ENCODE measurements at regions not wholly inside any gene's neighbourhood (a gene's known extent, or its start where the extent isn't known, plus 50 kb on each side); places are given as distances from the start of the nearest gene placed in this dataset.
"Not testable (repeated sequence)": the region's sequence is repeated elsewhere in the genome, so short reads cannot be mapped to it uniquely, and the experiment has no call there.

DNA sequence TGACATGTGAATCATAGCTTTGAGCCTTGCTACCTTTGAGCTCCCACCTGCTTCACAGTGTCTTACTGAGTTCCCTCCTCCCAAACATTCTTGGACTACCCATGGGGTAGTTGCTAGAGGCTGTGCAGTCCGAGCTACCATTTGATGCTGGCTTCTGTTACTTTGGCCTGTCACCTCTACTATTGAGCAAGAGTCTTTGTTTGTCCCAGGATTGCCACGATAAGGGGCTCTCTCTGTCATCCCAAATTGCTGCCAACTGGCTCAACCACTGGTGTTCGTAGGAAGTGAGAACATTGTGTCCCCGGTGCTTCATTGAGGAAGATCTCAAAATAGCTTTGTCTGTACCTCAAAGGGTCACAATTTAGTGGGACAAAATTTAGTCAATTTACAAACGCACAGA lies 59.1 kb upstream of the PAX8 start:
- no peak for DNase-seq

DNA sequence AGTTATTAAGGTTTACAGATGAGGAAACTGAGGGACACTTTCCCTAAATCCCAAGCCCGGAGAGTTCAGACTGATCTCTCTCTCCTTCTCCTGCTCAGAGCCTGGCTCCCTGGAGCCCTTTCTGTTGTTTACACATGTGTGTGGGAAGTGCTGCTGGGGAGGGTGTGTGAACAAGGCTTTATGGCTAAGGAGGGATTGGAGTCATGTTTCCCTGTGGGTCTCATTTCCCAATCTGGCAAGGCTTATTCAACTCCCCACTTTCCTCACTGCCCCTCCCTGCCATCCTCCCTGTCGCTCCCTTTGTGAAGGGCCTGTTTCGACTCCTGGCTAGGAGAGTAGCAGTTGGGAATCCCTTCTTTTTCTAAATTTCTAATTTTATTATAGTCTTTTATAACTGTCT lies 57.3 kb upstream of the PAX8 start:
- DNase-seq, result not testable (repeated sequence)

DNA sequence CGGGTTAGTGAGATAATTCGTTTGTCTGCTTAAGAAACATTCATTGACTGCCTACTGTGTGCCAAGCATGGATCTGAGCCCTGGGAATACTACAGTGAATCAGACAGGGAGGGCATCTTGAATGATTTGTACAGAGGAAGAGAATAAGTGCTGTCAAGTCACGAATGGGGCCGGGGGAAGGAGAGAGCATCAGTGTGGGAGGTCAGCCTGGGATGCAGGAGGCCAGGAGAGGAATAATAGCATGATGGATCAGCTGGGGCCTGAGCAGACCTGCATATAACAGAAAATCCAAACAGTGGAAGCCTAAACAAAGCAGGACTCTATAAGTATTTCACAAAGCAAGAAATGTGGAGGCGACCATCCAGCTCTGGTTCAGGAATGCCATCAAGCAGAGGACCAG lies 55.4 kb upstream of the PAX8 start:
- no peak for DNase-seq

DNA sequence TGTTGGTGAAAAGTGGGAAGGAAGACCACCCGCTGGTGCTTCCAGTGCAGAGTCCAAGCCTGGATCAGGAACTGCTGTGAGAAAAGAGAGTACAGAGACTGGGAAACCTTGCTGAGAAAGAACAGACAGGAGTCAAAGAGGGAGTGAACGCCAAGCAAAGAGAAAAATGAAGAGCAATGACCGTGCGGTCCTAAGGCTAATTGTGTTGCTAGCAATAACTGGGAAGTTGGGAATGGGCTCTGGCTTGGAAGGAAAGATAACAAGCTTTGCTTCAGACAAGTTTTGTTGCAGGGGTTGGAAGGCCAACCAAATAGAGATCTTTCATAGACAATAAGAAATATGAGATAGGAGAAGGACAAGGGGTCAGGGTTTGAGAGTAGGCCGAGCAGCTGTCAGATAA lies 55.0 kb upstream of the PAX8 start:
- not testable (repeated sequence) for DNase-seq

DNA sequence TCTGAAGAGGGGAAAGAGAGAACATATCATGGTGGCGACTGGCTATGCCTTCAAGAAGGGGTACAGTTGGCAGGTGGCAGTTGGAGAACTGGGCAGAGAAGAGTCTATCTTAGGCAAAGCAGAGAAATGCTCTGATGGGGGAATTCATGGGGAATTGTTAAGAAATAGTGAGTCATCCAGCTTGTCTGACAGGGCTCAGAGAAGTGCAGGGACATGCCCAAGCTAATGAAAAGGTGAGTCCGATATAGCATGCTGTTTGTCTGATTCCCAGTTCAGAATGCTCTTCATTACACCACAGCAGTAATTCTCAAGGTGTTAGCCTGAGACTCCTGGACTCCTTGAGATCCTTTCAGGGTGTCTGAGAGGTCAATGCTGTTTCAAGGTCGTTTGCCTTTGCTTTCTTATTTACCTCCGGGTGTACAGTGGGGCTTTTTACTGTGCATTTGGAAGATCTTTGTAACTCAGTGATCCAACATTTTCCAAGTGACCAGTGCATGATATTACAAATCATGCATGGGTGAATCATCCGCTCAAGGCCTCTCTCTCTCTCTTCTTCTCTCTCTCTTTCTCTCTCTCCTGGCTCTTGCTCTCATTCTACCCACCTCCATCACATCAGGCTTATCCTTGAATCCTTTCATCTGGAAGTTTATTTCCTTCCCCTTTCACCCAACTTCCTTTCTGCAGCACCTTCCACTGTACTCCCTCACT lies 51.5 kb upstream of the PAX8 start:
- not testable (repeated sequence) for DNase-seq

DNA sequence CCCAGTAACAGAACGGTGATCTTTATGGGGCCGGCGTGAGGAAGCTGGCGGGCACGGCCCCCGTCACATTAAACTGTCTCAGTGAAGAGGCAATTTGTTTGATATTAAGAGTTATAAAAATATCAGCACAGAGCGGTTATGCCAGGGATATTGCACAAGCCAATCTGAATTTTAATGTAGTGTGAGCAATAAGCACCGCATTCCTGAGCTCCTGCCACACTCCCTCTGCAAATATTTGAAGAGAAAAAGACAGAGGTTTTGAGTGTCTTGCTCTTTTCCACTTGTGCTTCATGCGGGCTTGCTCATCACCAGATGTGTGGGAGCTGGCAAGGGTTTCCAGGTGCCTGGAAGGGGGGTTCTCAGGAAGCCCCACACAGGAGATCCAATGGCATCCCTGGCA lies 50.3 kb upstream of the PAX8 start:
- not testable (repeated sequence) for DNase-seq

DNA sequence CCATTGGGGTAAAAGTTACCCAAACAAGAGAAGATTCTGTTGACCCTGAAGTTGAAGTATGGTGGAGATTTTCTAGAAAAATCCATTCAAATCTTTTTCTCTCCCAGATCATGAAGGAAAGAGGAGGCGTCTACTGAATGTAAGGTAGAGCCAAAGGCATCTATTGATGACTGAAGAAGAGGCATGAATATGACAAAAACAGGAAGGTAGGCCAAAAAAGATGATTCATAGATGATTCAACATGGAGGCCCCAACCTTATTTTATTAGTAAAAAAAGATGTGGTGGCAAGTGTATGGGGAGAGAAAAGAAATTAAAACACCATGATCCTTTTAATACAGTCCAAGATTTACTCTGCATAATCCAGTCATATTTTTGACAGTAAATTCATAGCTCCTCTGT lies 49.9 kb upstream of the PAX8 start:
- DNase-seq, result not testable (repeated sequence)
